Vagina (tissue), 2 donors: ENCODE measurements at regions not wholly inside any gene's neighbourhood (a gene's known extent, or its start where the extent isn't known, plus 50 kb on each side); places are given as distances from the start of the nearest gene placed in this dataset.

Experiments used
- DNase-seq, 2 donors: peaks; one replicate each; pipeline ENCODE4 v3.0.0-alpha.2; 2017; ENCODE audit errors: extremely low spot score in 2 of 2
- H3K27ac ChIP-seq: fragments of 200-600 bp; sonication (generic); one replicate; pipeline ENCODE4 v1.5.1; 2019
- H3K27me3 ChIP-seq: fragments of 200-600 bp; sonication (generic); one replicate; pipeline ENCODE4 v1.5.1; 2019
- H3K36me3 ChIP-seq, 2 donors: fragments of 200-600 bp; sonication (generic); one replicate each; pipeline ENCODE4 v1.5.1; 2017 to 2019
- H3K4me1 ChIP-seq: fragments of 200-600 bp; sonication (generic); one replicate; pipeline ENCODE4 v1.5.1; 2019
- H3K4me3 ChIP-seq, 2 donors: fragments of 200-600 bp; sonication (generic); 1 replicate in 1 of 2; 2 replicates in 1 of 2; pipeline ENCODE4 v1.5.1; 2016 to 2019
- H3K9me3 ChIP-seq: fragments of 200-600 bp; sonication (generic); one replicate; pipeline ENCODE4 v1.5.1; 2019
- CTCF ChIP-seq, 3 experiments: fragments of 450-650 bp in 2 of 3; fragments of 200-600 bp in 1 of 3; sonication (generic) in 1 of 3; IDR thresholded peaks; one replicate each; pipeline ENCODE4 v1.5.1; 2017 to 2019; ENCODE audit warnings: antibody characterized with exemption in 3 of 3, mild to moderate bottlenecking in 2 of 3, moderate library complexity in 2 of 3
- POLR2A ChIP-seq, 2 donors: fragments of 450-650 bp; IDR thresholded peaks; one replicate each; pipeline ENCODE4 v1.6.1; 2017; ENCODE audit warnings: antibody characterized with exemption in 2 of 2, mild to moderate bottlenecking in 2 of 2, moderate library complexity in 2 of 2
- POLR2AphosphoS5 ChIP-seq, 2 donors: sonication (generic); formaldehyde crosslinking; IDR thresholded peaks; one replicate each; pipeline ENCODE4 v1.9.0; 2017; ENCODE audit warnings: antibody characterized with exemption in 2 of 2, mild to moderate bottlenecking in 2 of 2, low read depth in 1 of 2; ENCODE audit not compliant: insufficient read depth in 1 of 2
- intact Hi-C: fragments of 100-400 bp; cut with DNase I; formaldehyde crosslinking; loops from one replicate; pipeline ENCODE4 v1.15.1; 2023

- intact Hi-C loops = no loop called here
- no peak for TF ChIP-seq CTCF (IDR thresholded peaks at IDR 0.05)
- TF ChIP-seq POLR2AphosphoS5 (IDR thresholded peaks at IDR 0.05; ENCODE audit: insufficient read depth in 1 of 2, low read depth in 1 of 2) = no peak
- no peak for TF ChIP-seq POLR2A (IDR thresholded peaks at IDR 0.05)
- Histone ChIP-seq H3K27me3 (no peaks in the 10 kb centered on the region), H3K4me1 (no peaks in the 10 kb centered on the region), H3K4me3 (no peak overlapping the region), H3K9me3 (no peaks in the 10 kb centered on the region), H3K36me3 (no peaks in the 10 kb centered on the region), H3K27ac (no peak overlapping the region)
- DNase-seq = no peak
Measured at GRCh38 chr22:34333285-34333684, 413.0 kb upstream of the LARGE1 start.

- no peak overlapping the region for H3K27ac ChIP-seq
- no peaks in the 10 kb centered on the region for H3K9me3 ChIP-seq
- H3K4me1 ChIP-seq = no peaks in the 10 kb centered on the region
- no peak for DNase-seq
- H3K4me3 ChIP-seq = no peak overlapping the region
- no peak for TF ChIP-seq POLR2A (IDR thresholded peaks at IDR 0.05)
- no peak for TF ChIP-seq CTCF (IDR thresholded peaks at IDR 0.05)
- TF ChIP-seq POLR2AphosphoS5 (IDR thresholded peaks at IDR 0.05; ENCODE audit: insufficient read depth in 1 of 2, low read depth in 1 of 2) = no peak
- H3K36me3 ChIP-seq = no peaks in the 10 kb centered on the region
- intact Hi-C loops = loop anchor here (5.0 kb wide), 1 partner anchor 492 kb away; no protein-coding TSS in a partner anchor
- H3K27me3 ChIP-seq = no peaks in the 10 kb centered on the region
Measured at GRCh38 chr22:34334893-34335292, 414.6 kb upstream of the LARGE1 start.

GRCh38 chr22:34344702-34345101 lies 424.4 kb upstream of the LARGE1 start:
- H3K36me3 ChIP-seq = no peaks in the 10 kb centered on the region
- DNase-seq = no peak
- intact Hi-C loops = no loop called here
- H3K4me3 ChIP-seq = no peak overlapping the region
- no peak overlapping the region for H3K27ac ChIP-seq
- TF ChIP-seq CTCF (IDR thresholded peaks at IDR 0.05) (no peak), POLR2A (IDR thresholded peaks at IDR 0.05) (no peak), POLR2AphosphoS5 (IDR thresholded peaks at IDR 0.05; ENCODE audit: insufficient read depth in 1 of 2, low read depth in 1 of 2) (no peak)
- H3K9me3 ChIP-seq = no peaks in the 10 kb centered on the region
- H3K27me3 ChIP-seq = no peaks in the 10 kb centered on the region
- no peaks in the 10 kb centered on the region for H3K4me1 ChIP-seq

GRCh38 chr22:34354071-34354817 lies 434.0 kb upstream of the LARGE1 start:
- intact Hi-C loops = no loop called here
- Histone ChIP-seq H3K4me3 (no peak overlapping the region), H3K4me1 (no peaks in the 10 kb centered on the region), H3K27me3 (no peaks in the 10 kb centered on the region), H3K9me3 (no peaks in the 10 kb centered on the region), H3K36me3 (no peaks in the 10 kb centered on the region), H3K27ac (no peak overlapping the region)
- no peak for DNase-seq
- TF ChIP-seq CTCF (IDR thresholded peaks at IDR 0.05) = no peak
- TF ChIP-seq POLR2A (IDR thresholded peaks at IDR 0.05) = no peak

GRCh38 chr22:34356481-34356880 lies 436.2 kb upstream of the LARGE1 start:
- H3K4me3 ChIP-seq = no peak overlapping the region
- H3K36me3 ChIP-seq = no peaks in the 10 kb centered on the region
- H3K4me1 ChIP-seq = no peaks in the 10 kb centered on the region
- H3K9me3 ChIP-seq = no peaks in the 10 kb centered on the region
- H3K27me3 ChIP-seq = no peaks in the 10 kb centered on the region
- intact Hi-C loops = no loop called here
- TF ChIP-seq POLR2A (IDR thresholded peaks at IDR 0.05) = no peak
- TF ChIP-seq POLR2AphosphoS5 (IDR thresholded peaks at IDR 0.05; ENCODE audit: insufficient read depth in 1 of 2, low read depth in 1 of 2) = no peak
- no peak for TF ChIP-seq CTCF (IDR thresholded peaks at IDR 0.05)
- no peak overlapping the region for H3K27ac ChIP-seq
- no peak for DNase-seq
